HCT116 (cell line): ENCODE measurements at regions not wholly inside any gene's neighbourhood (a gene's known extent, or its start where the extent isn't known, plus 50 kb on each side); places are given as distances from the start of the nearest gene placed in this dataset.

ENCODE experiments used
- ATAC-seq: fragments of 200-7000 bp; cut with Tn5 transposase; 2 replicates; pipeline ENCODE4 v1.9.1; 2020; ENCODE audit warnings: mild to moderate bottlenecking, moderate library complexity
- BruUV-seq: library from RNA; stranded (reverse); fragments of 400-500 nt; replicated peaks from 2 replicates; lab custom pipeline; 2021; lab: Mats Ljungman, UMichigan
- CTCF ChIA-PET: fragments of 300-600 bp; sonication (Branson Sonifier 250); formaldehyde crosslinking; loops from one replicate; lab custom pipeline; 2021; ENCODE audit warnings: antibody characterized with exemption; lab: Charles Lee
- POLR2A ChIA-PET: fragments of 300-600, 350-600 bp; sonication (Branson Sonifier 250); formaldehyde crosslinking; loops from one replicate; lab custom pipeline; 2021; ENCODE audit warnings: antibody characterized with exemption; lab: Charles Lee
- RAD21 ChIA-PET, 2 experiments: fragments of 300-600 bp; sonication (Branson Sonifier 250); formaldehyde crosslinking; loops; one replicate each; lab custom pipeline; 2023; ENCODE audit warnings: low total read pairs in 2 of 2; ENCODE audit not compliant: uncharacterized antibody in 2 of 2, unreplicated experiment in 2 of 2, low non-redundant PET in 1 of 2; lab: Charles Lee
- DNase-seq: peaks from one replicate; pipeline ENCODE4 v3.0.0-alpha.2; 2010; ENCODE audit warnings: low read depth, low spot score
- H2AFZ ChIP-seq: fragments of 200-600 bp; shearing (Covaris generic), sonication (generic); 2 replicates; pipeline ENCODE4 v1.6.1; 2017; ENCODE audit warnings: low read depth, mixed run types, mixed read lengths, antibody characterized with exemption, low read length; ENCODE audit not compliant: poor library complexity, severe bottlenecking
- H3K27ac ChIP-seq: 2 replicates; pipeline ENCODE4 v1.5.1; 2012; ENCODE audit warnings: low read depth, low read length
- H3K27me3 ChIP-seq: fragments of 200-600 bp; sonication (generic); 2 replicates; pipeline ENCODE4 v1.6.1; 2016; ENCODE audit warnings: mixed run types, low read length, mixed read lengths; ENCODE audit not compliant: insufficient read depth
- H3K36me3 ChIP-seq, 2 experiments: fragments of 200-500 bp in 1 of 2; fragments of 200-600 bp in 1 of 2; sonication (Bioruptor generic) in 1 of 2; sonication (generic) in 1 of 2; 2 replicates each; pipeline versions ENCODE4 v1.5.1 to v1.6.1; 2014 to 2016; ENCODE audit warnings: low read length in 2 of 2, inconsistent platforms in 1 of 2, mixed read lengths in 1 of 2, mixed run types in 1 of 2; ENCODE audit not compliant: insufficient read depth in 2 of 2, control insufficient read depth in 1 of 2
- H3K4me1 ChIP-seq, 2 experiments: fragments of 200-600 bp in 1 of 2; sonication (generic) in 1 of 2; 2 replicates each; pipeline versions ENCODE4 v1.5.1 to v1.6.1; 2012 to 2017; ENCODE audit warnings: low read length in 2 of 2, inconsistent platforms in 1 of 2, mild to moderate bottlenecking in 1 of 2, mixed read lengths in 1 of 2, mixed run types in 1 of 2, moderate library complexity in 1 of 2; ENCODE audit not compliant: insufficient read depth in 2 of 2, control insufficient read depth in 1 of 2
- H3K4me2 ChIP-seq: fragments of 200-600 bp; sonication (generic); 2 replicates; pipeline ENCODE4 v1.6.1; 2017; ENCODE audit warnings: mixed run types, low read length, mixed read lengths
- H3K4me3 ChIP-seq, 2 experiments: fragments of 200-600 bp in 1 of 2; sonication (generic) in 1 of 2; replicated peaks in 1 of 2; 2 replicates each; pipeline ENCODE4 v1.5.1; 2011 to 2016; ENCODE audit warnings: low read length in 2 of 2, control low read depth in 1 of 2, low read depth in 1 of 2, mild to moderate bottlenecking in 1 of 2, mixed read lengths in 1 of 2, mixed run types in 1 of 2
- H3K79me2 ChIP-seq: fragments of 200-600 bp; sonication (generic); 2 replicates; pipeline ENCODE4 v1.6.1; 2017; ENCODE audit warnings: mild to moderate bottlenecking, mixed run types, low read length, moderate library complexity, mixed read lengths; ENCODE audit not compliant: insufficient read depth
- H3K9ac ChIP-seq: fragments of 200-600 bp; sonication (generic); 2 replicates; pipeline ENCODE4 v1.6.1; 2016; ENCODE audit warnings: low read length, mixed read lengths
- H3K9me2 ChIP-seq: fragments of 200-600 bp; sonication (generic), shearing (Covaris generic); 2 replicates; pipeline ENCODE4 v1.6.1; 2017; ENCODE audit warnings: mixed run types, mild to moderate bottlenecking, moderate library complexity; ENCODE audit not compliant: insufficient read depth
- H3K9me3 ChIP-seq, 2 experiments: fragments of 200-500 bp in 1 of 2; fragments of 200-600 bp in 1 of 2; sonication (Bioruptor generic) in 1 of 2; sonication (generic) in 1 of 2; 2 replicates each; pipeline ENCODE4 v1.6.1; 2014 to 2017; ENCODE audit warnings: low read length in 2 of 2, mixed read lengths in 2 of 2, inconsistent platforms in 1 of 2, low read depth in 1 of 2, mild to moderate bottlenecking in 1 of 2, mixed run types in 1 of 2, moderate library complexity in 1 of 2; ENCODE audit not compliant: control insufficient read depth in 1 of 2, insufficient read depth in 1 of 2
- H4K20me1 ChIP-seq: fragments of 200-600 bp; sonication (generic), shearing (Covaris generic); 2 replicates; pipeline ENCODE4 v1.6.1; 2017; ENCODE audit warnings: mixed run types, mild to moderate bottlenecking, moderate library complexity; ENCODE audit not compliant: insufficient read depth
- ATF3 ChIP-seq: IDR thresholded peaks from 2 replicates; pipeline ENCODE4 v1.6.1; 2012
- CBX3 ChIP-seq: IDR thresholded peaks from 2 replicates; pipeline ENCODE4 v1.6.1; 2012; ENCODE audit warnings: low read depth
- CTCF ChIP-seq, 3 experiments: fragments of 200-600 bp in 1 of 3; sonication (generic) in 1 of 3; IDR thresholded peaks in 2 of 3; conservative IDR thresholded peaks in 1 of 3; 2 replicates each; pipeline ENCODE4 v1.5.1; 2012 to 2017; ENCODE audit warnings: low read depth in 2 of 3, low read length in 2 of 3, antibody characterized with exemption in 1 of 3, borderline replicate concordance in 1 of 3, control low read depth in 1 of 3, mild to moderate bottlenecking in 1 of 3, mixed read lengths in 1 of 3, mixed run types in 1 of 3, moderate library complexity in 1 of 3; ENCODE audit not compliant: insufficient read depth in 1 of 3
- EGR1 ChIP-seq: IDR thresholded peaks from 2 replicates; pipeline ENCODE4 v1.6.1; 2012; ENCODE audit warnings: low read depth
- JUND ChIP-seq: IDR thresholded peaks from 2 replicates; pipeline ENCODE4 v1.6.1; 2012
- MAX ChIP-seq: IDR thresholded peaks from 2 replicates; pipeline ENCODE4 v1.6.1; 2012
- POLR2AphosphoS5 ChIP-seq: IDR thresholded peaks from 2 replicates; pipeline ENCODE4 v1.6.1; 2011; ENCODE audit warnings: mild to moderate bottlenecking, low read depth, low read length, moderate library complexity
- SP1 ChIP-seq: IDR thresholded peaks from 2 replicates; pipeline ENCODE4 v1.6.1; 2012; ENCODE audit warnings: low read depth
- TCF7L2 ChIP-seq: IDR thresholded peaks from 2 replicates; pipeline ENCODE4 v1.7.0; 2011; ENCODE audit warnings: borderline replicate concordance, inconsistent platforms; ENCODE audit not compliant: insufficient read depth, insufficient read length; ENCODE audit errors: extremely low read depth
- YY1 ChIP-seq: IDR thresholded peaks from 2 replicates; pipeline ENCODE4 v1.6.1; 2011; ENCODE audit warnings: low read length, low read depth, moderate library complexity, mild to moderate bottlenecking; ENCODE audit not compliant: insufficient replicate concordance; ENCODE audit errors: extremely low read depth
- ZNF274 ChIP-seq: fragments of 200-500 bp; sonication (Bioruptor generic); IDR thresholded peaks from 2 replicates; pipeline ENCODE4 v1.6.1; 2014; ENCODE audit warnings: mild to moderate bottlenecking, low read depth, low read length, inconsistent platforms
- intact Hi-C: fragments of 100-400 bp; cut with micrococcal nuclease; formaldehyde crosslinking; loops from 2 replicates; pipeline ENCODE4 v1.10.0; 2022

- H3K27me3 ChIP-seq = peaks cover 81% of the 10 kb centered on the region
- no peak for TF ChIP-seq JUND
- no peak for TF ChIP-seq YY1
- no peak for TF ChIP-seq SP1
- TF ChIP-seq EGR1 = no peak
- TF ChIP-seq CBX3 = no peak
- no peak for TF ChIP-seq TCF7L2
- no peak for TF ChIP-seq ATF3
- TF ChIP-seq CTCF (IDR thresholded peaks at IDR 0.05 in 2 of 3, conservative IDR thresholded peaks at IDR 0.05 in 1 of 3; ENCODE audit: borderline replicate concordance in 1 of 3, insufficient read depth in 1 of 3, low read depth in 2 of 3, low read length in 2 of 3) = no peak
- no peak for TF ChIP-seq POLR2AphosphoS5
- TF ChIP-seq ZNF274 = no peak
- TF ChIP-seq MAX = no peak
- TF ChIP-seq, all 23 proteins: peak for 0
- no peak for ATAC-seq
- no peak overlapping the region for H3K9ac ChIP-seq
- ChIA-PET POLR2A (no interaction called here), CTCF (no interaction called here), RAD21 (no interaction called here)
- H3K36me3 ChIP-seq = no peaks in the 10 kb centered on the region
- no peak for DNase-seq
- H3K9me2 ChIP-seq = no peaks in the 10 kb centered on the region
- no peak overlapping the region for H3K4me2 ChIP-seq
- H3K4me3 ChIP-seq = no peak overlapping the region
- no peaks in the 10 kb centered on the region for H4K20me1 ChIP-seq
- BruUV-seq = no TSS peak
- no peaks in the 10 kb centered on the region for H3K4me1 ChIP-seq
- H2AFZ ChIP-seq = no peak overlapping the region
- intact Hi-C loops = no loop called here
- H3K27ac ChIP-seq = no peak overlapping the region
- H3K79me2 ChIP-seq = no peaks in the 10 kb centered on the region
- no peaks in the 10 kb centered on the region for H3K9me3 ChIP-seq
These were observed 72.6 kb upstream of the SLC35F4 start for GRCh38 chr14:57938533-57938932.
